ENCODE measurements at regions not wholly inside any gene's neighbourhood (a gene's known extent, or its start where the extent isn't known, plus 50 kb on each side); places are given as distances from the start of the nearest gene placed in this dataset.
A peak's percentile ranks its signal among the peaks of the same experiment; 100 is the strongest.
"Not testable (repeated sequence)": the region's sequence is repeated elsewhere in the genome, so short reads cannot be mapped to it uniquely, and the experiment has no call there.

GRCh38 chr3:145219355-145220235 is 941.4 kb downstream of the PLOD2 start:
- DNase-seq, result peak; percentile 38

DNA sequence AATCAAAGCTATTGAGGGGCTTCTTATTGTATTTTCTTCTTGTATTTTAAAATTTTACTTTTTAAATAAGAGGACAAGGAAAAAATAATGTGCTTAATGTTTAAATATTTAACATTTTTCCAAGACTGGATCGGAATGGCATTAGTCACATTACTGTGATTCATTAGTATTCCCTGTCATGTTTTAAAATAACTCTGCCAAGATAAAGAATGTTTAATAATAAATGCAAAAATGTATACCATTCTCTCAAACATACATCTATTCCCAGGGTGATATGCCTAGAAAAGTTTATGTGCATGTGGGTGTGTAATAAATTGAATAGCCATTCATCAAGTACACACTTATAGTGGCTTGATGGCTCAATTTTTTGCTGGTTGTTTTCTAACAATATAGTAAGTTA is 936.1 kb downstream of the PLOD2 start:
- DNase-seq, result no peak

DNA sequence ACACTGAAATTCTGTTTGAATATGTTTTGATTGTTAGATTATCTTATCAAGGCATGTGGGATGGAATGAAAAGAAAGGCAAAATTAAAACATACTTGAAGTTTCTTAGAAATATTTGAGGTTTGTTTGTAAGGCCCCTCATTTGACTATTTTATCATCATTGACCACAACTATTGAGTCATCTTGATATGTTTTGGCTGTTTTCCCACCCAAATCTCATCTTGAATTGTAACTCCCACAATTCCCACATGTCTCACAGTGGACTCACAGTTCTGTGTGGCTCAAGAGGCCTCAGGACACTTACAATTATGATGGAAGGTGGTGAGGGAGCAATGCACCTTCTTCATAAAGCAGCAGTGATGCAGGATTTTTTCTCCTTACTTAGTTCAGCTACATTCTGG is 917.1 kb downstream of the PLOD2 start:
- no peak for DNase-seq

DNA sequence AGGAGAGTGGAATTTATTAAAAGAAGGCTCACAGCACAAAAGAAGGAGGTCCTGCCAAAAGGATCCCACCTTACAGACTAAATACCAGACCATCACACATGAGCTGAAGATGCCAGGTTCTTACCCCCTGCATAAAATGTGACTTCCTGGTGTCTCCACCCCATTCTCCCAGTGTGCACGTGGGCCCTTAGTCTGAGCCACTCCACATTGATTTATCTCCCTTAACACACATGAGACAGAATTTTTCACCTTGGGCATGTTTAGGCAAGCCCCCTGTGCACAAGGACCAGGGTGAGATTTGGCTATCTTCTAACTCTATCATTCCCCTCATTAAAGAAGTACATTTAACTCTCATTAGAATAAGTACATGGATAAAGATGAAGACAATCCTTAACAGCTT is 916.7 kb downstream of the PLOD2 start:
- DNase-seq, result no peak

- DNase-seq, result no peak
These were observed 914.7 kb downstream of the PLOD2 start for GRCh38 chr3:145246291-145246690.

DNA sequence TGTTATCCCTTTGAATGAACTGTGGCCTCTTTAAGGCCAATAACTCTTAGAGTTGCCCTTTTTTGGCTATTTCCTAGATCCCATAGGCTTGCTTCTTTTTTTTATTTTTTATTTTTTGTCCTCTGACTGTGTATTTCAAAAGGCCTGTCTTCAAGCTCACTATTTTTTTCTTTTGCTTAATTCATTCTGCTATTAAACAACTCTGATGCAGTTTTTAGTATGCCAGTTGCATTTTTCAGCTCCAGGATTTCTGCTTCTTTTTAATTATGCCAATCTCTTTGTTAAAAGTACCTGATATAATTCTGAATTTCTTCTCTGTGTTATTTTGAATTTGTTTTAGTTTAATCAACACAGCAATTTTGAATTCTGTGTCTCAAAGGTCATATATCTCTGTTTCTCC is 912.1 kb downstream of the PLOD2 start:
- DNase-seq, result no peak

DNA sequence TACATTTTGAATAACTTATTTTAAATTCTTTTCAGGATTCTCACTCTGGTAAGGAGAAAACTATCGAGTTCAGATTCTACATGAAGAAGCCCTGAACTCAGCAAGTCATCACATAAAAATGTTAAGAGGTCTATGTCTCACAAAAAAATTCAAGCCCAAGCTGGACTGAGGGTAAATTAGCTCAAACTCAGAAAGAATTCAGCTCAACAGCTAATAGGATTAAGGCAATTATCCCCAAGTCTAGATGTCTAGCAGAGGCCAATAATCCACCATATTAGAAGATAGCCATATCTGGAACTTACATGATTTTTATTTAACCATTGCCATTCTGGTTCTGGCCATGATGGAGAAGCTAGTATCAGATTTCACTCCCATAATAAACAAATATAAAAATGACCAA is 909.7 kb downstream of the PLOD2 start:
- DNase-seq, result no peak

DNA sequence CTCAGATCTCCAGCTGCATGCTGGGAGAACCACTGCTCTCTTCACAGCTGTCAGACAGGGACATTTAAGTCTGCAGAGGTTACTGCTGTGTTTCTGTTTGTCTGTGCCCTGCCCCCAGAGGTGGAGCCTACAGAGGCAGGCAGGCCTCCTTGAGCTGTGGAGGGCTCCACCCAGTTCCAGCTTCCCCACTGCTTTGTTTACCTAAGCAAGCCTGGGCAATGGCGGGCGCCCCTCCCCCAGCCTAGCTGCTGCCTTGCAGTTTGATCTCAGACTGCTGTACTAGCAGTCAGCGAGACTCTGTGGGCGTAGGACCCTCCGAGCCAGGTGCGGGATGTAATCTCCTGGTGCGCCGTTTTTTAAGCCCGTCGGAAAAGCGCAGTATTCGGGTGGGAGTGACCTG is 903.0 kb downstream of the PLOD2 start:
- not testable (repeated sequence) for DNase-seq

DNA sequence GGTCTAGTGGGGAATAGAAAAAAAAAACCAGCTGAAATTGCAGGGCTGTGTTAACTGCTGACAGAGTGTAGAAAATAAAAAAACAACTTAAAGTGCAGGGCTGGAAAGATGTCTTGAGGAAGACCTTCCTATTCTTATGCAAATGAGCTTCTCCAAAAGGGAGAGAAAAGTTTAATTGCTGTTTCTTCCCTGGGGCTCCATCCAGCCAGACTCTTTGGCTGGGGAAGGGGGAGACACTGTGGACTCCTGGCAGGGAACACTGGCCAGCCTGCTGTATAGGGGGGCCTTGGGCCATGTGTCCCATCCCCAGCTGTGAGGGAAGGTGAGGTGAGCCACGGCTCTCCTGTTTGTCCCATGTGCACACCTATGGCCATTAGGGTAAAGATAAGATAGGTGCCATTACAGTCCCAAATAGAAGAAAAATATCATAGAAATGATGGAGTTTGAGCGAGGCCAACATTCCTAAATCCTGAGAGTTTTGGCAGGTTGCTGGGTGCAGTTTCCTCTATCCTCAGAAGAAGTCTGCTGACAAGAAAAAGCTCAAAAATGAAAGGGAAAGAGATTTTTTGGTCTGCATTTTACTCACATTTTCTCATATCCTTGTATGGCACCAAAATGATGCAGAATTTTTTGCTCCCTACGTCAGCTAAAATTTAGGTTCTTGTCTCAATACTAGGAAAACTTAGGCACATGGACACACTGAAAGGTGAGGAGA is 901.7 kb downstream of the PLOD2 start:
- DNase-seq, result no peak

- DNase-seq, result not testable (repeated sequence)
These were observed 897.5 kb downstream of the PLOD2 start for GRCh38 chr3:145263458-145263857.

DNA sequence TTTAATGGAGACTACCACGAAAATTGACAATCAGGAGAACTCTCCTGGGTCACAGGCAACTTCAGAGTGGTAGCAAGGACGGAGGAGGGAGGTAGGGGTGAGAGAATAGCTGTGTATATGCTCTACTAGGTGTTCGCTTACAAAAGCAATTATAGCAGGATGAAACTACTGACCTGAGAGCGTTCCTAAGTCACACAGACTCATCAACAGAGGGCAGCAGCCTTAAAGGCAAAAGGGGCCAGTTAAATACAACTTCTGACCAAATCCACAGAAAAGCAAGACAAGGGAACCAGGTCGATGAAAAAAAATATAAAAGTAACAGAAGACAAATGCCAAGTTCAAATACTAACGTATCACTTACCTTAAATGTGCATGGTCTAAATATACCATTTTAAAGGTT is 894.6 kb downstream of the PLOD2 start:
- DNase-seq, result no peak

GRCh38 chr3:145269106-145269505 is 891.9 kb downstream of the PLOD2 start:
- DNase-seq, result no peak

- no peak for DNase-seq
These were observed 888.3 kb downstream of the PLOD2 start for GRCh38 chr3:145272684-145273083.

DNA sequence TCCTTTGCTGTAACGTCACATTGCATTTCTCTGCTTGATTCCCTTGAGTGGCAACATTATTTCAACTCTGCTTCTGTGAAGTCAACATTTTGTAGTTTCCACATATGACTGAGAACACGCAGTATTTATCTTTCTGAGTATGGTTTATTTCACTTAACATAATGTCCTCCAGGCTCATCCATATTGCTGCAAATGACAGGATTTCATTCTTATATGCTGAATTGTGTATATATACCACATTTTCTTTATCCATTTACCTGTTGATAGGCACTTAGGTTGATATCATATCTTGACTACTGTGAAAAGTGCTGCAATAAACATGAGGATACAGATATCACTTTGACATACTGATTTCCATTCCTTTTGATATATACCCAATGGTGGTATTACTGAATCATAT is 878.5 kb downstream of the PLOD2 start:
- DNase-seq, result no peak

- no peak for DNase-seq
These were observed 874.0 kb downstream of the PLOD2 start for GRCh38 chr3:145286937-145287336.

- DNase-seq, result no peak
These were observed 871.0 kb downstream of the PLOD2 start for GRCh38 chr3:145290010-145290409.

DNA sequence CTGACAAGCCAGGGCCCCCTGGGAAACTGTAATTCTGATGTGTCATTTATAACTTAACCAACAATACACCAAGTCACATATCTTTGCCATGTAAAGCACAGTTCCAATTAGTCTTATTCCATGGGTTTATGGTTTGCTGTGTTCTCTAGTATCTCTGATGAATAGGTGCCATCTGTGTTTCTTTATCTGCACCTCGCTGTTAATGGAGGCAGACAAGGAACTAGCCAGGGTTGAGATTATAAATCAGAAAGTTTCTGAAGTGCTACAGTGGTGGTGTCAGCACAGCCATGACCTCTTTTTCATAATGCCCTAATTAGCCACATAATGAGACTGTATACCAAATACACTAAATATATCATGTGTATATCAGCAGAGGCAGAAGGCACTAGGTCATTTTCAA is 866.4 kb downstream of the PLOD2 start:
- no peak for DNase-seq

GRCh38 chr3:145307272-145307671 is 853.7 kb downstream of the PLOD2 start:
- no peak for DNase-seq

DNA sequence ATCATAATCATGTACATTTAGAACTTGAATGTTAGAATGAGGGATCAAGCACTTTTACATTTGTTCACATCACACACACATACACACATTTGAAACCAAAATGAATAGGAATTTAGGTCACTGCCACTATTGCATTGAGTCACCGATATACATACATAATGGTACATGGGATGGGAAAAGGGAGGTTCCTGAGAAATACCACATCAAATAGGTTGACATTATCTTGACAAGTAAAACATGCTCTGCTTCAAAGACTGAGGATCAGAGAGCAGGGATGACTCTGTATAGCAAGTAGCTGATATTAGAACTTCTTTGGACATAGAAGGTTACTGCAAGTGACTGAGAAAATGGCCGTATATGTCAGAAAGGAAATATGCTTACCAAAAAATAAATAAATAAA is 847.2 kb downstream of the PLOD2 start:
- DNase-seq, result no peak

GRCh38 chr3:145316253-145316652 is 844.7 kb downstream of the PLOD2 start:
- DNase-seq, result not testable (repeated sequence)

- no peak for DNase-seq
These were observed 834.3 kb downstream of the PLOD2 start for GRCh38 chr3:145326666-145327065.

DNA sequence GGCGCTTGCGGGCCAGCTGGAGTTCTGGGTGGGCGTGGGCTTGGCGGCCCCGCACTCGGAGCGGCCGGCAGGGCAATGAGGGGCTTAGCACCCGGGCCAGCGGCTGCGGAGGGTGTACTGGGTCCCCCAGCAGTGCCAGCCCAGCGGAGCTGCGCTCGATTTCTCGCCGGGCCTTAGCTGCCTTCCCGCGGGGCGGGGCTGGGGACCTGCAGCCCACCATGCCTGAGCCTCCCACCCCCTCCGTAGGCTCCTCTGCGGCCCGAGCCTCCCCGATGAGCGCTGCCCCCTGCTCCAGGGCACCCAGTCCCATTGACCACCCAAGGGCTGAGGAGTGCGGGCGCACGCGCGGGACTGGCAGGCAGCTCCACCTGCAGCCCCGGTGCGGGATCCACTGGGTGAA is 827.6 kb downstream of the PLOD2 start:
- not testable (repeated sequence) for DNase-seq

GRCh38 chr3:145333931-145334330 is 827.1 kb downstream of the PLOD2 start:
- peak; percentile 79 for DNase-seq

DNA sequence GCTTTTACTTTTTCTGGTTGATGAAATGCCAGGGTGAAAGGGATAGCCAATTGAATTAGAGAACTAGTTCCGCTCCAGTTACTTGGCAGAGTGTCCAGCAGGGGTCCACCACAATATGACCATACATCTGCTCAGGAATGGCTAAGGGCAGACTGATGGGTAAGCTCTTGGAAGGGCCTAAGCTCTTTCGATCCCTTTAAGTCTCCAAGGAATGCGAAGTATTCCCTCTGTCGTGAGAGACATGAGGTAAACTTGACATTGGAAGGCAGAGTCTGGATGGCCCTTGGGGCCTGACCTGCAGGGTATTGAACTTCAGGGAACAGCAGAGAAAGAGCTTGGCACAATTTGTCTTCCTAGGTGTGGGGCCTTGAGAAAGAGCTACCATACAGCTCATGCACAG is 805.8 kb downstream of the PLOD2 start:
- DNase-seq, result no peak

All from NCI-H2227 treated with DMSO at 0.1 percent for 48 hours (cell line).